GM19397 (cell line): ENCODE measurements at regions not wholly inside any gene's neighbourhood (a gene's known extent, or its start where the extent isn't known, plus 50 kb on each side); places are given as distances from the start of the nearest gene placed in this dataset.
"Not testable (repeated sequence)": the region's sequence is repeated elsewhere in the genome, so short reads cannot be mapped to it uniquely, and the experiment has no call there.

Source experiments
- ATAC-seq: cut with Tn5 transposase; IDR thresholded peaks from one replicate; pipeline ENCODE4 v1.9.1; 2021; ENCODE audit warnings: mild to moderate bottlenecking, moderate library complexity; ENCODE audit not compliant: unreplicated experiment

DNA sequence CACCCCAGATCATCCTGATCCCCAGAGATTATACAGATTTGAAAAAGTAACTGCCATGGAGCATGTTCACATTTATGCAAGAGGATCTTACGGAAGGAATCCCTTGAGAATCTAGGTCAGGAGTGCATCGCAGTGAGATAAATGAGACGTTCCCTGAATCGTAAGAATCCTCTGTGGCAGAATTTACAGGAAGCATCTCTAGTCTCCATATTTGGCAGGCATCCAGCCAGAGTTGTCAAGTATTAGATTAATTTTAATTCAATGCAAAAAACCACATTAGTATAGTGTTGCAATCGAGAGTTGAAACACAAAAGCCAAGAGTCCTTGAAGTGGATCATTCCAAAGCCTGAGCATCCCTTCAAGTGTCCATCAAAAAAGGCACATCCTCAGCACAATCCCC, 100.8 kb downstream of the RRAGC start:
- ATAC-seq: no peak

DNA sequence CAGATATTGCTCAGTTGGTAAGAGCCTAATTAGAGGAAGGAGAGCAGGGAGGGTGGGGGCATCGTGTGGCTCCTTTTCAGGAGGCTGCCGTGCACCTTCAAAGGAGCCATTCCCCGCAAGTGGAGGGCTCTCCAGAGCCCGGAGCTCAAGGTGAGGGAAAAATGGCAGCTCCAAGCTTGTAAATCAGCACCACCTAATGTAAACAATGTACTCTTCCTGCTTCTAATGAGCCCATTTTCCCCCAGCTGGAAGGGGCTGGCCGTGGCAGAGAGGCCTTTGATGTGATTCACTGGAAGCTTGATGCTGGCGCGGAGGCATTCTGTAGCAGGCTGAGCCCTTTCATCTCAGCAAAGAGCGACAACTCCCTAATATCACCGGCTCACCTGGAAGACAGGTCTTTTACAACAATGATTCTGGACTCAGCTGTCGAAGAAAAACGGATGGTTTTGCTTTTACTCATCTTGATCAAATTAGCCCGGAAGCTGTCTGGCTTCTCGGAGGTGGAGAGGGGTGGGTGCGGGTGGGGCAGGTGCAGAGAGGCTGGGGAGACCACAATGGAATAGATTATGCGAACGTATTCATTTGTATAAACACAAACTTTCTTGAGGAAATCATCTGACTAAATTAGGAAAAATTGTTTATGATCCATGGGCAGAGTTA, 112.5 kb downstream of the RRAGC start:
- ATAC-seq: no peak

GRCh38 chr1:38746402-38746935, 113.1 kb downstream of the RRAGC start:
- no peak for ATAC-seq

DNA sequence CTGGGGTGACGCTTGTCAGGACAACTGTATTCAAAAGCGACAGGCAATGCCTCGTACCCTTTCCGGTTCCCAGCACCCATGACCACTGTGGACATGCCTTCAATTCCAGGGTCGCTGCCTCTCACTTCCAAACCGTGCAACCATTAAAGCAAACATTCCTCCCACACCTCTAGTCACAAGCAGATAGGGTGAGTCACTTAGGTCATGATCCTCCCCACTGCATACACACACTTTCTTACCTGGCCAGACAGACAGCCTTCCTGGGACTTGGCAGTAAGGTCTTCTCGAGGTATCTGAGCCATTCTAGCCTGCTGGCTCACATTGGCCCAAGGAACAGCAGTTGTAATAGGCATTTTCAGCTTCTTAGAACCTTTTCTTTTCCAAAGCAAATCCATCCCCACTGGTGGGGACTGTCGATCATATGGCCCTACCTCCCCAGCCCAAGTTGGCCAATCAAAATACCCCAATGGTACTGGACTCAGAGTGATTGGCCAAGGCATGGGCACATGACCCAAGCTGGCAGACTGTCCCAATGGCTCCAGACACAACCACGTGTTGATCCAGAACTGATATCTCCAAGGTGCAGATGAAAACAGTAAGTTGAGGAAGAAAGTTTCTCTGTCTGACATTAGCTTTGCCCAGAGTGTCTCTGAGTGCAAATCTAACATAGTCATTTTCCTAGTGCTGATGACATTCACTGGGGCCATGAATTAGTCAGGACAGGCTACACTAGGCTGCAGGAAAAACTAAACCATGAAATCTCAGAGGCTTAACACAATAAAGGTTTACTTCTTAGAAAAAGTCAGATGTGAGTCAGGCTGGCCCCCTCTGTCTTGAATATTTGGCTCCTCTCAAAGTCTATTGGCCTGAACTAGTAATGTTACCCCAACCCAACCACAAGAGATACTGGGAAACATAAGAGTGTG, 113.8 kb downstream of the RRAGC start:
- ATAC-seq: no peak

DNA sequence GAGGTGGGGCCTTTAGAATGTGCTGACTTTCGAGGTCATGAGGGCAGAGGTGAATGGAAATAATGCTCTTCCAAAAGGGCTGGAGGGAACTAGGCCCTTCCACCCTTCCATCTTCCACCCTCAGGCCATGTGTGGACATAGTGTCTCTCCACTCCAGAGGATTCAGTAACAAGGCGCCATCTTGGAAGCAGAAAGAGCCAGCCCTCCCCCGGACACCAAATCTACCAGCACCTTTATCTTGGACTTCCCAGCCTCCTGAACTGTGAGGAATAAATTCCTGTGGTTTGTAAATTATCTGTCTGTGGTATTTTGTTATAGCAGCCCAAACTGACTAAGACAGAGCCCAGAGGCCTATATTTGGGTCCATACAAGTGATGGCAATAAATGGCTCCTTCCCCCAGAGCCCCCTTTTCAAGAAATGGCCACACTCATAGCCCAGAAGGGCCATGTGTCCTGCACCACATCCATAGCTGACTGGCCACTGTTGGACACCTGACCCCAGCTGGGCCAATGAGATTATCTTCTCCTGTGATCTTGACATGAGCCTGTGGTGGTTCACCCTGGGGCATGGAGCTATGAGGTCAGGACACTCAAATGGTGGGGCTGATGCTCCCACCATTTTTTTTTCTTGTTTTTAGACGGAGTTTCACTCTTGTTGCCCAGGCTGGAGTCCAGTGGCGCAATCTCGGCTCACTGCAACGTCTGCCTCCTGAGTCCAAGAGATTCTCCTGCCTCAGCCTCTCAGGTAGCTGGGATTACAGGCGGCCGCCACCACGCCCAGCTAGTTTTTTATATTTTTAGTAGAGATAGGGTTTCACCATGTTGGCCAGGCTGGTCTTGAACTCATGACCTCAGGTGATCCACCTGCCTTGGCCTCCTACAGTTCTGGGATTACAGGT, 114.9 kb downstream of the RRAGC start:
- no peak for ATAC-seq

DNA sequence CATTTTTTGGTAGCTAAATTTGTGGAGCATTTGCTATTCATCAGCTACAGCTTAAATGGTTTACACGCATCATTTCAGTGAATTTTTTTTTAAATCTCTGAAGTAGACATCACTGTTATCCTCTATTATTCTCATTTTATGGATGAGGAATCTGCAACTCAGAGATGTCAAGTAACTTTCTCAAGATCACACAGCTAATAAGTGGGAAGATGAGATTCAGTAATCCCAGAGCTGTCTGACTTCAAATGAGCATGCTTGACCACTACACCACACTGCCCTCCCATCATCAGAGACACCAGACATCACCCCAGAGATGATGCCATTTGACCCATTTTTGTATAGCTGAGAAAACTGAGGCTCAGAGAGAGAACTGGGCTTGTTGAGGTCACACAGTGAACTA, 116.4 kb downstream of the RRAGC start:
- no peak for ATAC-seq

DNA sequence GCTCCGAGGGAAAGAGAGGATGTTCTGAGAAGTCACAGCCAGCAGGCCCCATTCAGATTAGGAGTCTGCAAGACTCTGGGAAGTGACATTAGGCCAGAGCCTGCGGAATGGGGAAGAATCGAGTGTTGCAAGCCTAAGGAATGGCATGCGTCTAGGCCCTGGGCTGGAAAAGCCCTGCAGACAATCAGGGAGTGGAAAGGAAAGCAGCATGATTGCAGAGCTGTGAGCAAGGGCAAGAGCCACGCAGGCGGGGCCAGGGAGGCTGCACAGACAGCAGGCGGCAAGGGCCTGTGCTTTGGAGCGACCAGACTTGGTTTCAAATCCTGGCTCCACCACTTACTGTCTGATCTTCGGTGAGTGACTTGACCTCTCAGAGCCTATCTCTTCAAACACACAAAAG, 118.2 kb downstream of the RRAGC start:
- ATAC-seq: no peak

DNA sequence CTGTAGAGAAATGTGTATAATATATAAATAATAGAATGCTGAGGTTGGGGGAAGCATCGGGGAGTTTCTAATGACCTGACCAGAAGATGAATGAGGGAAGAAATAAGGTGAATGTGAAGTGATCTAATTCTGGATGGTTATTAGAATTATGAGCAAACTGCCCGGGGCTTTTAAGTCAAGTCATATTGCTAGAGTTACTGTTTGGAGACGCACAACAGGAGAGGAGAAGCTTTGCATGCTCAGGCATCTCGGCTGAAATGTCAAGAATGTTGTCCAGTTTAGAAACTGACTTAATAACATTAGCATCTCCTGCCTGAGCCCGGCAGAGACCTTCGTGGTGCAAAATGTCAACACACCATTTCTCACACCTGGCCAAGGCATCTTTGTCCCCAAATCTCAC, 119.1 kb downstream of the RRAGC start:
- ATAC-seq: no peak

GRCh38 chr1:38738207-38738606, 121.4 kb downstream of the RRAGC start:
- no peak for ATAC-seq

- ATAC-seq: no peak
Measured at GRCh38 chr1:38736399-38736798, 123.2 kb downstream of the RRAGC start.

DNA sequence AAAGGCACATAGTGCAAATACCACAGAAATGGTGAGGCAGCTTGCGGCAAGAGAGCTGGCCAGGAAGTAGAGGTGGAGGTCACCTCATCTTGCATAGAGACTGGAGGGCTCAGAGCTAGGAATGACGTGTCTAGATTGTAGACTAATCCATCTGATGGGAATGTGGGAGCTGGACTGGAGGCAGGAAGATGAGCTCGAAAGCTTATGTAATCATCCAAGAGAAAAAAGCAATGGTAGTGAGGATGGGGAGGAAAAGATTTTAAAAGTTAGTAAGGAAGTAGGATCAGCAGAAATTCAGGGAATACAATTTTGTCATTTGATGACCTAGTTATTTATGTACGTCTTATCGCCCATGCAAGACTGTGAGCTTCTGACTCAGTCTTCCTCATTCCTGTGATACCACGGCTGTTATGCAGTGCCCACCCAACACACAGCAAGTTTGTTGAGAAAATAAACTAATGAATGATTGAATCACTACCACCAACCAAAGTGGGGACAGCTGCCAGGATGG, 123.9 kb downstream of the RRAGC start:
- no peak for ATAC-seq

DNA sequence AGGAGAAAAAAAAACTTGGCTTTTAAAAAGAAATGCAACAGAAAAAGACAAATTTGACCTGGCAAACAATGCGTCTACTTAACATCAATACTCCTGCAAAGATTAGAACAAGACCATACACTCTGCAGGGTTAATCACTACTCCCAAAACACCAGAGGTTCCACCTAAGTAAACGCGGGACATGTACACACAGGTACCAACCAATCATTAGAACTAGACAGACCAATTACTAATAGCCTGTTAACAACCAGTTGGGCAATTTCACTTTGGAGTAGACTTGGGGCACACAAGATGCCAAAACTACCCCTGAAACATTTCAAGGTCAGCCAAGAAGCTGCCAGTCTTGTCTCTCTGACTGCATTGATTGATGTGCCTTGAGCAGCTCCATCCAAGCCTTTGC, 125.8 kb downstream of the RRAGC start:
- ATAC-seq: no peak

DNA sequence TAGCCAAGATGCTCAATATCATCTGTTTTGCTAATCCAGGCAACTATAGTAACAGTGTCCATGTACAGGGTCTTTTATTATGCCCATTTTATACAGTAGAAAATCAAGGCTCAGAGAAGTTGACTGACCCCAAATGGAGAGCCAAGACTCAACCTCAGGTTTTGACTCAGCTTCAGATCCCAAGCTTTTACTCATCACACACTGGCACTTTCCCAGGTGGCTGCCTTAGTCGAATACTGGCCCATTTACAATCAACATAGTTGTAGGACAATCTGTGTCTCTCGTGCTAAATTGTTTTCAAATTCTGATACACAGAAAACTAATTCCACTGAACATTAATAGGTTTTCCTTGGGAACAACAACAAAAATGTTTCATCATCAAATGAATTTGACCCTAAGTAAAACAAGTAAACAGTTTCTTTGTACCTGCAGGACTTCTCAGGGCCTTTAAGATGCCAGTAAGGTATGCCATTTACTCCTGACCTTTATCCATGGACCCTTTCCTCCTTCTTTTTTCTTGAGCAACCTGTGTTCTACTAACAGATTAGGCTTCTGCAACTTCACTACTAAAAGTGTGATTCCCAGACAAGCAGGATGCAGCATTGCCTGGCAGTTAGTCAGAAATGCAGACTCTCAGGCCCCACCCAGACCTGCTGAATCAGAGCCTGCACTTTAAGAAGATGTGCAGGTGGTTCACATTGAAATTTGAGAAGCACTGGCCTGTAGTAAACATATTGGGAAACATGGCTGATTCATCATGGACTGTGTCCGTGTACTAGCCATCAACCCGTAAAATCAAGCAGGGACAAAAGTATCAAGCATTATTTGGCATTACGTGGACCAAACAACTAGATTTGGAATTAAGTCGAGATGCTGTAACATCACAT, 128.8 kb downstream of the RRAGC start:
- no peak for ATAC-seq

GRCh38 chr1:38728585-38728908, 131.0 kb downstream of the RRAGC start:
- ATAC-seq: no peak

- no peak for ATAC-seq
Measured at GRCh38 chr1:38727684-38728584, 131.6 kb downstream of the RRAGC start.

DNA sequence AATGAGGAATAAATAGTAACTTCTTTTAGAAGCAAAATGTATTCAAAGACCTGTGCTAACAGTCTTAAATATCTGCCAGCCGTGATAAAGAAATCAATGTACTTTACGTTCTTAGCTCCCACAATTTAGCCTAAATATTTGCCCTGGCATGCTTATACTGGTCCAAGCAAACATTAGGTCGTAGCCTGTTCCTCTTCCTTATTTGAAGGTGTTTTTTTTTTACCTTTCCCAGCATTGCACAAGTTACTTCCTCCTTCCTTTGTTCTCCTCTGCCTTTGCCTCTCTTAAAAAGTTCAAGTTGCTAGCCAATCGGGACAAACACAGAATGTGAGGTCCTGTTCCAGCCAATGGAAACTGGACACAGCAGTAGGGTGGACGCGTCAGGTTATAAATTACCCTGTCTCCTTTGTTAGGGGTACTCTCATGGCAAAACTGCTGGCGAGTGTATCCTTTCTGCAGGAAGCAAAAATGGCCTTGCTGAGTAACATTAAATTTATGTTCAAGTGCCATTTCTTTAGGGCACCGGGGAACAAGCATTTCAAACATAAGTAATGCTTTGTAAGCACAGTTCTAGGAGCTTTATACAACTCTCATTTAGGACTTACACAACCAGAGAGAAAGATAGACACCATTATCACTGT, 134.1 kb downstream of the RRAGC start:
- not testable (repeated sequence) for ATAC-seq

GRCh38 chr1:38724160-38725131, 135.1 kb downstream of the RRAGC start:
- no peak for ATAC-seq
